A673 (cell line): ENCODE measurements at regions not wholly inside any gene's neighbourhood (a gene's known extent, or its start where the extent isn't known, plus 50 kb on each side); places are given as distances from the start of the nearest gene placed in this dataset.

Experiments
- BruUV-seq: library from RNA; stranded (reverse); fragments of 400-500 nt; replicated peaks from 2 replicates; lab custom pipeline; 2021; lab: Mats Ljungman, UMichigan
- CTCF ChIA-PET: fragments of 300-600 bp; sonication (Branson Sonifier 250); formaldehyde crosslinking; loops from one replicate; lab custom pipeline; 2022; ENCODE audit warnings: antibody characterized with exemption; lab: Charles Lee
- POLR2A ChIA-PET: fragments of 300-600 bp; sonication (Branson Sonifier 250); formaldehyde crosslinking; loops from one replicate; lab custom pipeline; 2022; ENCODE audit warnings: antibody characterized with exemption; ENCODE audit not compliant: low non-redundant PET; lab: Charles Lee
- DNase-seq: peaks from one replicate; pipeline ENCODE4 v3.0.0-alpha.2; 2015; ENCODE audit warnings: low spot score
- H3K27ac ChIP-seq: fragments of 200-600 bp; sonication (generic); 2 replicates; pipeline ENCODE4 v1.5.1; 2016; ENCODE audit warnings: mixed run types, low read depth, mild to moderate bottlenecking, mixed read lengths, antibody characterized with exemption, low read length; ENCODE audit not compliant: poor library complexity, severe bottlenecking
- H3K27me3 ChIP-seq: fragments of 200-600 bp; sonication (generic); replicated peaks from 2 replicates; pipeline ENCODE4 v1.6.1; 2017; ENCODE audit warnings: mixed run types, low read depth, mild to moderate bottlenecking, mixed read lengths, antibody characterized with exemption, low read length; ENCODE audit not compliant: insufficient read depth, poor library complexity
- H3K36me3 ChIP-seq: fragments of 200-600 bp; sonication (generic); 2 replicates; pipeline ENCODE4 v1.6.1; 2016; ENCODE audit warnings: mixed run types, mild to moderate bottlenecking, mixed read lengths, antibody characterized with exemption, low read length; ENCODE audit not compliant: insufficient read depth, poor library complexity, severe bottlenecking
- H3K4me1 ChIP-seq: fragments of 200-600 bp; sonication (generic); 2 replicates; pipeline ENCODE4 v1.6.1; 2017; ENCODE audit warnings: mixed run types, mild to moderate bottlenecking, mixed read lengths, antibody characterized with exemption, low read length; ENCODE audit not compliant: insufficient read depth, poor library complexity, severe bottlenecking
- H3K4me3 ChIP-seq: fragments of 200-600 bp; sonication (generic); 2 replicates; pipeline ENCODE4 v1.5.1; 2016; ENCODE audit warnings: low read depth, mixed run types, mild to moderate bottlenecking, mixed read lengths, low read length; ENCODE audit not compliant: poor library complexity, severe bottlenecking
- H3K9me3 ChIP-seq: fragments of 200-600 bp; sonication (generic); 2 replicates; pipeline ENCODE4 v1.6.1; 2016; ENCODE audit warnings: mixed run types, low read depth, mild to moderate bottlenecking, mixed read lengths, antibody characterized with exemption, low read length; ENCODE audit not compliant: poor library complexity, severe bottlenecking
- CTCF ChIP-seq: fragments of 300-800, 200-600 bp; sonication (generic); conservative IDR thresholded peaks from 2 replicates; pipeline ENCODE4 v1.5.1; 2017; ENCODE audit warnings: low read depth, mild to moderate bottlenecking, antibody characterized with exemption, low read length, moderate library complexity, mixed read lengths
- EZH2 ChIP-seq: fragments of 200-600 bp; sonication (generic); IDR thresholded peaks from 2 replicates; pipeline ENCODE4 v1.6.1; 2017; ENCODE audit warnings: borderline replicate concordance, low read depth, mild to moderate bottlenecking, mixed read lengths, antibody characterized with exemption, low read length; ENCODE audit not compliant: poor library complexity, severe bottlenecking
- intact Hi-C: fragments of 100-400 bp; cut with micrococcal nuclease; formaldehyde crosslinking; loops from one replicate; pipeline ENCODE4 v1.10.0; 2022; ENCODE audit not compliant: unreplicated experiment

GRCh38 chr6:54031169-54031568, 80.1 kb upstream of the MLIP start:
- no peak overlapping the region for H3K4me3 ChIP-seq
- no TSS peak for BruUV-seq
- no peaks in the 10 kb centered on the region for H3K9me3 ChIP-seq
- no peak overlapping the region for H3K27ac ChIP-seq
- TF ChIP-seq EZH2 (no peak), CTCF (no peak)
- H3K4me1 ChIP-seq: peaks cover 5% of the 10 kb centered on the region
- DNase-seq: no peak
- ChIA-PET POLR2A (no interaction called here), CTCF (no interaction called here)
- H3K27me3 ChIP-seq: no peaks in the 10 kb centered on the region
- H3K36me3 ChIP-seq: no peaks in the 10 kb centered on the region
- intact Hi-C loops: no loop called here

GRCh38 chr6:54037277-54037779, 73.9 kb upstream of the MLIP start:
- H3K27me3 ChIP-seq: no peaks in the 10 kb centered on the region
- ChIA-PET CTCF (no interaction called here), POLR2A (interaction anchor here (0.6 kb wide), 1 partner anchor 22 kb away, joined by 4 read pairs; no protein-coding TSS in a partner anchor)
- no peak overlapping the region for H3K27ac ChIP-seq
- no peaks in the 10 kb centered on the region for H3K36me3 ChIP-seq
- BruUV-seq: no TSS peak
- TF ChIP-seq EZH2 (no peak), CTCF (no peak)
- DNase-seq: no peak
- no peak overlapping the region for H3K4me3 ChIP-seq
- no peaks in the 10 kb centered on the region for H3K9me3 ChIP-seq
- intact Hi-C loops: no loop called here
- H3K4me1 ChIP-seq: no peaks in the 10 kb centered on the region

- H3K4me1 ChIP-seq: no peaks in the 10 kb centered on the region
- intact Hi-C loops: no loop called here
- TF ChIP-seq EZH2: no peak
- no peak for TF ChIP-seq CTCF
- ChIA-PET CTCF (no interaction called here), POLR2A (no interaction called here)
- H3K36me3 ChIP-seq: no peaks in the 10 kb centered on the region
- H3K9me3 ChIP-seq: no peaks in the 10 kb centered on the region
- no peaks in the 10 kb centered on the region for H3K27me3 ChIP-seq
- H3K27ac ChIP-seq: no peak overlapping the region
- DNase-seq: no peak
- no TSS peak for BruUV-seq
- no peak overlapping the region for H3K4me3 ChIP-seq
Measured at GRCh38 chr6:54040545-54040944, 70.7 kb upstream of the MLIP start.
